ENCODE measurements at regions not wholly inside any gene's neighbourhood (a gene's known extent, or its start where the extent isn't known, plus 50 kb on each side); places are given as distances from the start of the nearest gene placed in this dataset.

DNA sequence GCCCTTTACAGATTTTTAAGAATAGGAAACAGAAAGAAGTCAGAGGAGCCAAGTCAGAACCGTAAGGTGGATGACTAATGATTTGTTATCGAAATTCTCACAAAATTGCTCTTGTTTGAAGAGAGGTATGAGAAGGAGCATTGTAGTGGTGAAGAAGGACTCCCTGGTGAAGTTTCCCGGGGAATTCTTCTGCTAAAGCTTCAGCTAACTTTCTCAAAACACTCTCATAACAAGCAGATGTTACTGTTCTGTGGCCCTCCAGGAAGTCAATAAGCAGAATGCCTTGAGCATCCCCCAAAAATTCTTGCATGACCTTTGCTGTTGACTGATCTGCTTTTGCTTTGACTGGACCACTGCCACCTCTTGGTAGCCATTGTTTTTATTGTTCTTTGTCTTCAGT, 152.9 kb downstream of the HGF start:
- H3K4me3 Mint-ChIP-seq: no peak overlapping the region
- H3K36me3 Mint-ChIP-seq (ENCODE audit: low read depth): no peaks in the 10 kb centered on the region
- TF ChIP-seq, protein P1, sequence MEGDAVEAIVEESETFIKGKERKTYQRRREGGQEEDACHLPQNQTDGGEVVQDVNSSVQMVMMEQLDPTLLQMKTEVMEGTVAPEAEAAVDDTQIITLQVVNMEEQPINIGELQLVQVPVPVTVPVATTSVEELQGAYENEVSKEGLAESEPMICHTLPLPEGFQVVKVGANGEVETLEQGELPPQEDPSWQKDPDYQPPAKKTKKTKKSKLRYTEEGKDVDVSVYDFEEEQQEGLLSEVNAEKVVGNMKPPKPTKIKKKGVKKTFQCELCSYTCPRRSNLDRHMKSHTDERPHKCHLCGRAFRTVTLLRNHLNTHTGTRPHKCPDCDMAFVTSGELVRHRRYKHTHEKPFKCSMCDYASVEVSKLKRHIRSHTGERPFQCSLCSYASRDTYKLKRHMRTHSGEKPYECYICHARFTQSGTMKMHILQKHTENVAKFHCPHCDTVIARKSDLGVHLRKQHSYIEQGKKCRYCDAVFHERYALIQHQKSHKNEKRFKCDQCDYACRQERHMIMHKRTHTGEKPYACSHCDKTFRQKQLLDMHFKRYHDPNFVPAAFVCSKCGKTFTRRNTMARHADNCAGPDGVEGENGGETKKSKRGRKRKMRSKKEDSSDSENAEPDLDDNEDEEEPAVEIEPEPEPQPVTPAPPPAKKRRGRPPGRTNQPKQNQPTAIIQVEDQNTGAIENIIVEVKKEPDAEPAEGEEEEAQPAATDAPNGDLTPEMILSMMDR (IDR thresholded peaks at IDR 0.05): no peak
- H3K27me3 Mint-ChIP-seq (ENCODE audit: low read depth, poor library complexity): no peaks in the 10 kb centered on the region
- H3K27ac Mint-ChIP-seq: no peak overlapping the region
- DNase-seq: no peak
- no peaks in the 10 kb centered on the region for H3K4me1 Mint-ChIP-seq
- H3K9me3 Mint-ChIP-seq: no peaks in the 10 kb centered on the region

DNA sequence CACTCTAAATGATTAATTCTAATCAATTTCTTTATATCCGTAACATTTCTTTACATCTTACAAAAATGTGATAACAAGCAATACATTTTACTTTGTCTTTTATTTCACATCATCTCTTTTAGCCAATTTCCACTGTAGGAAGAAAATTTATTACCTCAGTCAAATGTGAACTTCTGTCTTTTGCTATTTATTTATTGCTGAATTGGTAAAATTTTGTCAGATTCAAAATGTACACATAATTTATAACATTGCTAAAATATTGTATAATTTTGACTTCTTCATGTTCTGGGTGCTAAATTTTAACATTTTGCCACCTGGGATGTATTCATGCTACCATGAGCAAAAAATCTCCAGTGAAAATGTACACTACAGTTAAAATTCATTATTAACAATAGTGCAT, 158.0 kb downstream of the HGF start:
- no peaks in the 10 kb centered on the region for H3K9me3 Mint-ChIP-seq
- TF ChIP-seq, protein P1 (IDR thresholded peaks at IDR 0.05): no peak
- no peaks in the 10 kb centered on the region for H3K4me1 Mint-ChIP-seq
- H3K27ac Mint-ChIP-seq: no peak overlapping the region
- H3K36me3 Mint-ChIP-seq (ENCODE audit: low read depth): no peaks in the 10 kb centered on the region
- no peak for DNase-seq
- no peaks in the 10 kb centered on the region for H3K27me3 Mint-ChIP-seq (ENCODE audit: low read depth, poor library complexity)
- no peak overlapping the region for H3K4me3 Mint-ChIP-seq

DNA sequence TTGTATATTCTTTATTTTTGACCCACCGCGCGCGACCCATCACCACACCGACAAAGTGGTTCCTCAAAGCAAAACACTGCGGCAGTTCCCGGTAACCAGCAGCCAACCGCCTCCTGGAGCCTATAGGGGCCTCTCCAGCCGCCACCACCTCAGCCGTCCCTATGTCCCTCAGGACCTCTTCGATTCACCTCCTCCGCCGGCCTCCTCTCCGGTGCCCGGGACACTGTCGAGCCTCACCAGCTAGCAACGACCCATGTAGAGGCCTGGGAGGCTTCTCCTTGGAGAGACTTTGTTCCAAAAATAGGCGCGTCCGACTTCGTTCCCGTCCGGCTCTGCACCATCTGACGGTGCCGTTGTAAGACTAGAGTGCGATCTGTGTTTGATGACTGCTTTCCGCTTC, 158.8 kb downstream of the HGF start:
- Mint-ChIP-seq H3K4me1 (no peaks in the 10 kb centered on the region), H3K27me3 (ENCODE audit: low read depth, poor library complexity) (no peaks in the 10 kb centered on the region), H3K36me3 (ENCODE audit: low read depth) (no peaks in the 10 kb centered on the region), H3K9me3 (no peaks in the 10 kb centered on the region), H3K4me3 (no peak overlapping the region), H3K27ac (no peak overlapping the region)
- TF ChIP-seq, protein P1 (IDR thresholded peaks at IDR 0.05): no peak
- no peak for DNase-seq

DNA sequence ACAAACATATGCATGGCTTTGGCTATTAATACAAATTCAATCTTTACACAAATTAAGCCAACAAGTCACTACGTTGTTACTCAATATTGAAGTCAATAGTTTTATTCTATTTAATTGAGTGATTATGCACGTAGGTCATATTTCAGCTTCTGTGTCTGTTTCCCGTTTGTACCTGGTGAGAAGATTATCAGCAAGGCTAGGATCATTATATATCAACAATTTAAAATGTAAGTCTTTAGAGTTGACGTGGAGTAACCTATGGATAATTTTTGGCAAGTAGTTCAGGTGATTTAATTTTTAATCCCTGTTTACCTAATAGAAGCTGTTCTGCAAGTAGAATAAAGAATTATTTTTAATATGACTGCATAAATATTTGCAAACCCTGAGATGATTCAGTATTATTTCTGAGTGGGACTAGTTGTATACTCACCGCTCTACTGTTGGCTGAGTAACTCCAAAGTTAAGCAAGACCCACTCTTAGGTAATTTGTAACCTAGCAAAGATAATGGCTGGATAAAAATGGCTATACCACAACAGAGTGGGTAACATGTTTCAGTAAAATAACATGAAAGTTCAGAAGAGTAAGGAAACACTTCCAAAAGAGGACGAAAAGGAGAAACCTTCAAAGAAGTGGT, 161.0 kb downstream of the HGF start:
- Mint-ChIP-seq H3K27ac (no peak overlapping the region), H3K36me3 (ENCODE audit: low read depth) (no peaks in the 10 kb centered on the region), H3K4me1 (no peaks in the 10 kb centered on the region), H3K27me3 (ENCODE audit: low read depth, poor library complexity) (no peaks in the 10 kb centered on the region), H3K4me3 (no peak overlapping the region), H3K9me3 (no peaks in the 10 kb centered on the region)
- TF ChIP-seq, protein P1 (IDR thresholded peaks at IDR 0.05): no peak
- DNase-seq: no peak

DNA sequence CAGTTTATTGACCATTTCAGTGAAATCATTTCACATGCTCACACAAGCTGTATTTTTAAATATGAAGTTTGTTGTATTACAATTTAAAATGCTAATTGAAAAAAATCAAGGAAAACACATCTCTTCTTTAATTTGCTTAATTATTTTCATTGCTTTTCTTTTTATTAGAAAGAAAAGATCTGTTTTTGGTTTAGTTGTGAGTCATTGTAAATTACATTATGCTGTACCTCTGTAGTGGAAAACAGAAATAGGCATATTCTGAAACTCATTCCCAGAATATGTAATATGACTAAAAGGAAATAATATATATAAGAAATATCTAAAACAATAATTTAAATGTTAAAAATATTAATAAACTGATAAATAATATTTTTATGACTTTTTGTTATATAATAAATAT, 161.9 kb downstream of the HGF start:
- no peaks in the 10 kb centered on the region for H3K4me1 Mint-ChIP-seq

More for the DNA sequence above, 161.9 kb downstream of the HGF start:
- Mint-ChIP-seq H3K27me3 (ENCODE audit: low read depth, poor library complexity) (no peaks in the 10 kb centered on the region), H3K36me3 (ENCODE audit: low read depth) (no peaks in the 10 kb centered on the region), H3K4me3 (no peak overlapping the region), H3K27ac (no peak overlapping the region), H3K9me3 (no peaks in the 10 kb centered on the region)
- DNase-seq: no peak
- TF ChIP-seq, protein P1 (IDR thresholded peaks at IDR 0.05): no peak

All from nephron progenitor cell (in vitro differentiated cells).